Thyroid gland (tissue), 4 donors: ENCODE measurements at regions not wholly inside any gene's neighbourhood (a gene's known extent, or its start where the extent isn't known, plus 50 kb on each side); places are given as distances from the start of the nearest gene placed in this dataset.

Experiments used
- CTCF ChIP-seq, 6 experiments: fragments of 200-600 bp in 3 of 6; fragments of 450-650 bp in 3 of 6; sonication (generic) in 3 of 6; IDR thresholded peaks; one replicate each; pipeline ENCODE4 v1.5.1; 2016 to 2019; ENCODE audit warnings: antibody characterized with exemption in 6 of 6, mild to moderate bottlenecking in 2 of 6, inconsistent platforms in 1 of 6, moderate library complexity in 1 of 6
- POLR2A ChIP-seq, 2 donors: fragments of 450-650 bp; IDR thresholded peaks; one replicate each; pipeline ENCODE4 v1.6.1; 2017; ENCODE audit warnings: antibody characterized with exemption in 2 of 2, mild to moderate bottlenecking in 2 of 2, moderate library complexity in 1 of 2

- no peak for TF ChIP-seq POLR2A (IDR thresholded peaks at IDR 0.05)
- no peak for TF ChIP-seq CTCF (IDR thresholded peaks at IDR 0.05)
Observed at GRCh38 chr4:67201334-67201733, 344.0 kb downstream of the CENPC start.
